D341Med (cell line): ENCODE measurements at regions not wholly inside any gene's neighbourhood (a gene's known extent, or its start where the extent isn't known, plus 50 kb on each side); places are given as distances from the start of the nearest gene placed in this dataset.
"Not testable (repeated sequence)": the region's sequence is repeated elsewhere in the genome, so short reads cannot be mapped to it uniquely, and the experiment has no call there.

Experiments used
- DNase-seq: peaks from one replicate; pipeline ENCODE4 v3.0.0; 2012; ENCODE audit warnings: low spot score

GRCh38 chr4:159743971-159744370 is 641.1 kb downstream of the RAPGEF2 start:
- no peak for DNase-seq

GRCh38 chr4:159747983-159748382 is 645.1 kb downstream of the RAPGEF2 start:
- DNase-seq, result peak; percentile 9

DNA sequence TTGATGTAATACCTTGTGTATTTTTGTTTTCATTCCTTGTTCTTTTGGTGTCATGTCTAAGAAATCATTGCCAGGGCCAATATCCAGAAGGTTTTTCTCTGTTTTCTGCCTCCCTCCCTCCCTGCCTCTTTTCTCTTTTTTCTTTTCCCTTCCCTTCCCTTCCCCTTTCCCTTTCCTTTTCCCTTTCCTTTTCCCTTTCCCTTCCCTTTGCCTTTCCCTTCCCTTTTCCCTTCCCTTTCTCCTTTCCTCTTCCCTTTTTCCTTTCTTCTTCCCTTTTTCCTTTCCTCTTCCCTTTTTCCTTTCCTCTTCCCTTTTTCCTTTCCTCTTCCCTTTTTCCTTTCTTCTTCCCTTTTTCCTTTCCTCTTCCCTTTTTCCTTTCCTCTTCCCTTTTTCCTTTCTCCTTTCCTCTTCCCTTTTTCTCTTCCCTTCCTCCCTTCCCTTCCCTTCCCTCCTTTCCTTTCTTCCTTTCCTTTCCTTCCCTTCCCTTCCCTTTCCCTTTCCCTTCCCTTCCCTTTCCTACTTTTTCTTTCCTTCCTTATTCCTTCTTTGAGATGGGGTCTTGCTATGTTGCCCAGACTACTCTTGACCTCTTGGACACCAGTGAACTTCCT is 646.1 kb downstream of the RAPGEF2 start:
- no peak for DNase-seq

GRCh38 chr4:159757499-159757898 is 654.6 kb downstream of the RAPGEF2 start:
- DNase-seq, result no peak

GRCh38 chr4:159758061-159758460 is 655.2 kb downstream of the RAPGEF2 start:
- no peak for DNase-seq

DNA sequence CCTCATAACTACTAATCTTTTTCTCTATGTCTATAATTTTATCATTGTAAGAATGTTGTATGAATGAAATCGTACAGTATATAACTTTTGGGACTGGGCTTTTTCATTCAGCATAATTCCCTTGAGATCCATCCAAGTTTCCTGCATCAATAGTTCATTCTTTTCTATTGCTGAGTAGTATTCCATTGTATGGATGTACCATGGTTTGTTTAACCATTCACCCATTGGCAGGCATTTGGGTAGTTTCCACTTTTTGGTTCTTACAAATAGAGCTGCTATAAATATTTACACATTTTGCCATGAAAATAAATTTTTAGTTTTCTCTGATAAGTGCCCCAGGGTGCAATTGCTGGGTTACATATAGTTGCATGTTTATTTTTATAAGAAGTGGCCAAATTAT is 659.8 kb downstream of the RAPGEF2 start:
- DNase-seq, result no peak

DNA sequence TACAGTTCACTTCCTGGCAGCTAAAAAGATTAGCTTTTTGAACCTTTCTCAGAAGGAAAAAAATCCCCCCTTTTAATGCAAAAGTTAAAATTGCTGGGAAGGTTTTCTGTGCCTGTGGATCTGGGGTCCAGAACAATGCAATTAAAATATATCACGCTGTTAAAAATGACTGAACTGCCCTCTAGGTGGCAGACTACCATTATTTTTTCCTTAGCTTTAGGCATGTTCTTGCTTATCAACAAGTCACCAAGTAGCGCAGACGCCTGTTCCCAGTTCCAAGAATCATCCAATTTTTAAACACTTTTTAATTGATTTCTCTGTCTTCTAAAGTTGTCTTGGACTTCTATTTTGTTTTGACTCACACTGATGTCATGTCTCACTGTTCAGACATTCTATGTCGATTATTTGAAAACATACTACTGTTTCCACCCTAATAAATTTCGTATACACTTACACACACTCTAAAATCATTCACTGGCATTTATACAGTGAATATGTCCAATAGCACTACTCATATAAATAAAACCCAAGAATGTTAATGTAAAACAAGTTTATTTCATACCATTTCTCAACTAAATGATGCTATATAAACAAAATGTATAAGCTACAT is 661.6 kb downstream of the RAPGEF2 start:
- DNase-seq, result peak; percentile 62

- no peak for DNase-seq
Measured at GRCh38 chr4:159765382-159765781, 662.5 kb downstream of the RAPGEF2 start.

DNA sequence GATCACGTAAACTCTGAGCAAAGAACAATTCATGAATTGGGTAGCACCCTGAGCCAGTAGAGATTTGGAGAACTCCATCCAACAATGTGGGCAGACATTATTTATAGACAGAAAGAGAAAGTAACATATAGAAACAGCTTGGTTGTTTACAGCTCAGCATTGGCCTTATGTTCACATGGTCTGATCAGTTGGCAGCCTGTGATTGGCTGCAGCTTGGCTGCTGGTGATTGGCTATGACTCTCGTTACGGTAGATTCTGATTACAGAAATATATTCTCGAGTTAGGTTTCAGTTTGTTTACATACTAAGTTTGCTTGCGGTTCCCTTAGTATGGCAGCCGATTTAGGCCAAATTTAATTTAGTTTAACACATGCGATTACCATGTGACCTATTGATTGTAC is 663.4 kb downstream of the RAPGEF2 start:
- DNase-seq, result no peak

DNA sequence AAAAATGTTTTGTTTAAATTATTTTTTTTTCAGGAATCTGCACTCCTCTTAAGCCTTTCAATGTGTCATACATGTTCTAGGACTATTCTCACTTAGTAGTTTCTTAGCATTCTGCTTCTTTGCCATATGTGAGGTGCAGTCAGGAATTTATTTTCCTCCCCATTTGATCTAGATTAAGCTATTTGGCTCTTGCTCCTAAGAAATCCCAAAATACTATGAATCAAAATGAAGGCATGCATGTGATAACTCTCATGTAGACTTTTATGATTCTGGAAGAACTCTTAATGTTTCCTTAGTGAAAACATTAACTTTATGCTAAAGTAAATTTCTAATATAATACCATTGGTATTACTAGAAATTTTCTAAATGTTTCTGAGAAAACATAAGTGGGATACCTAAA is 664.5 kb downstream of the RAPGEF2 start:
- no peak for DNase-seq

GRCh38 chr4:159768016-159768415 is 665.1 kb downstream of the RAPGEF2 start:
- no peak for DNase-seq

DNA sequence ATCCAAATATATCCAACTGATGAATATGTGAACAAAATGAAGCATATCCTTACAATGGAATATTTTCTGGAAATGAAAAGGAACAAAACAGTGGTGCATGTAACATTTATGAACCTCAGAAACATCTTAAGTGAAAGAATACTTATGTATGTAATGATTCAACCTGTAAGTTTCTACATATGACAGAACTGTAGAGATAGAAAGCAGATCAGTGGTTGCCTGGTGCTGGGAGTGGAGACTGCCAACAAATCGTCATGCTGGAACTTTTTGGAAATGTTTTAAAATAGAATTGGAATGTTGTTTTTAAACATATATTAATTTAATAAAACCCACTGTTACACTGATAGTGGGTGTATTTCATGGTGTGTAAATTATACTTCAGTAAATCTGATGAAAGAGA is 667.5 kb downstream of the RAPGEF2 start:
- no peak for DNase-seq

DNA sequence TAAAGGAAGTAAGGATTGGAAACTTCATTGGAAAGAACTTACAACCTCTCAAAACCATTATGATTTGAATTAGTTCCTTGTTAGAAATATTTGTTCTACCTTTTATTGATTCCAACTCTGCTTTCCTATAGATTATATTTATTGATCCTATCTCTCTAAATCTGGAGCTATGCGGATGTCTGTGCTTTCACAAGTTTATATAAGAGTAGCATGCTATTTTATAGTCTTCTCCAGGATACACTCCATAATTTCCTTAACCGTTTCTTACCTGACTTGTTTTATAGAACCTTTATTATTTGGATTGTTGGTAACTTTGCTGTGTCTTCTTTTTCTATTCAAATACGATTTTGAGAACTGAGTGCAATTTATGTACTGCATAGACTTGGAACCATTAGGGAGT is 668.1 kb downstream of the RAPGEF2 start:
- no peak for DNase-seq

DNA sequence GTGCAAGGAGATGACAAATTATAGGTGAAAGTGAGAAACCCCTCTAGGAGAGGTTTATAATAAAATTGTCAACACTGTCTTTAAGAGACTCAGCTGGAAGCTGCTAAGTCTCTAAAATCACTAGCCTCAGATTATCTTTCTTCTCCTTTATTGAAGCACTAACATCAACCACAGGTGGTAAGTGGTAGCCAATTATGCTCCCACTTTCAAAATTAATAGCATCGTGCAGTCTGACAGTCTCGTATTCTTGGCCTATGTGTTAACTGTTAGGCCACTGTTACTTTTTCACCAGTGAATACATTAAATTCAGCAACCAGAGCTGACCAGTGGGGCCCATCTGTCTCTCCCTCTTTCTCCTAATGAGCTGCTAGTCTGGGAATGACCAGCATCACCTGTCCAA is 674.1 kb downstream of the RAPGEF2 start:
- no peak for DNase-seq

DNA sequence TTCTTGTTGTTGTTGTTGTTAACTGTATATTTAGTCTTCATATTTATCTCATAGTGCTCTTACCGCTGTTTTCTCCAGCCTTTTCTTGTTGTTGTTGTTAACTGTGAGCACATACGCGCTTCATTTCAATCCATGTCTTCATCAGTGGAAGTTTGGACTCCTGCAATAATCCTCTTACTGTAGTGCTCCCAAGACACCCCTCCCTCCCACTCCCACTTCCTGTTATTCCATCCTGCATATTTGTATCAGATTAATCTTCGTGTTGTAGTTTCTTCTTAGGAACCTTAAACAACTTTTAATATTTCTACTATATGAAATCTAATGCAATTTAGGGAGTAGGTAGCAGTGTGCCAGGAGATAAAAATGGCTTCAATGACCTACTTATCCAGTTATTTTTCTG is 674.8 kb downstream of the RAPGEF2 start:
- DNase-seq, result no peak

DNA sequence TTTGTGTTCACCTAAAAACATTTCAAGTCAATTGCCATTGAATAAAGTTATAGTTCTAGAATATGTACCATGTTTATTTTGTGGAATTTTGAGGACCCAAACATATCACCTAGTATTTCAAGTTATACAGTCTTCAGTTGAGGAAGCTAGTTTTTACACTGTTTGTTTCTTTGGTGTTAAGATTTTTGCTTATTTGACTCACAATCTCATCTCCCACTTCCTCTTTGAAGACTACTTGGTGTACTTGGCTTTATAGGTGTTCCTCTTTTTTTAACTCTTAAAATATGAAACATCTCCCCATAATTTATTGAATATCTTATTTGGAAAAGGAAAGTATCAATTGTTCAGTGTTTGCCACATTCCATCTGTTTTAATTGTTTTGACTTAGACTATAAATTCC is 675.4 kb downstream of the RAPGEF2 start:
- DNase-seq, result no peak

DNA sequence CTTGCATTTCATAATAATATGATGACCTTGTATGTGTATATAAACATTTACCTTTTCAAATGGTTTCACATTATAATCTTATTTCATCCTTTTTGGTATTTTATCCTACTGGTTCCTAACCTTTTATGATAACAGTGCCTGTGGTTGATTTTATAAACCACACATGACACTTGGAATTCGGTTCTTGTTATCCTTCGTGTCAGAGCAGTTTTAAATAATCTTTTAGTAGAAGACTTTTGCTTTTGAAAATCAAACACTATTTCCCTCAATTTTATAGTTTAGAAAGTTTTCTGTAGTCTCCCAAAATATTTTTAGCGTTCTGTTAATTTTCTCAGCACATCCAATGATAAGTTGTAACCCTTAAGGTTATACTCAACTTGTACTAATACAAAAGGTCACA is 676.8 kb downstream of the RAPGEF2 start:
- DNase-seq, result no peak

GRCh38 chr4:159780196-159780922 is 677.5 kb downstream of the RAPGEF2 start:
- no peak for DNase-seq

GRCh38 chr4:159787901-159788300 is 685.0 kb downstream of the RAPGEF2 start:
- no peak for DNase-seq

DNA sequence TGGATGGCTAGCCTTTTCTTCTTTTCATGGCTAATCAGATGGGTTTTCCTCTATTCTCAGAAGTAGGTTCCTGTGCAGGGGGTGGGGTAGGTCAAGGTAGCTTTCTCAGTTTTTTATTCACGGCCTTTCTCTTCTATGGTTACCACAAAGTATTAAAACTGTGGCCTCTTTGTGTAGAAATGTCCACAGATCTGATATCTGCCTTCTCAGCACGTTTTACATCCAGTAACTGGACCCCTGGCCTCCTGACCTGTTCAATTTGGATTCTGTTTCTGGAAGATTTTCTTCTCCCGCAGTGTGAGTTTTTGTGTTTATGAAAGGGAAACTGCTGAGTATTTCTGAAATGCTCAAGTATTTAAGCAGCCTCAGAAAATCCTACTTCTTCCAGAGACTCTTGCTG is 688.5 kb downstream of the RAPGEF2 start:
- DNase-seq, result no peak

DNA sequence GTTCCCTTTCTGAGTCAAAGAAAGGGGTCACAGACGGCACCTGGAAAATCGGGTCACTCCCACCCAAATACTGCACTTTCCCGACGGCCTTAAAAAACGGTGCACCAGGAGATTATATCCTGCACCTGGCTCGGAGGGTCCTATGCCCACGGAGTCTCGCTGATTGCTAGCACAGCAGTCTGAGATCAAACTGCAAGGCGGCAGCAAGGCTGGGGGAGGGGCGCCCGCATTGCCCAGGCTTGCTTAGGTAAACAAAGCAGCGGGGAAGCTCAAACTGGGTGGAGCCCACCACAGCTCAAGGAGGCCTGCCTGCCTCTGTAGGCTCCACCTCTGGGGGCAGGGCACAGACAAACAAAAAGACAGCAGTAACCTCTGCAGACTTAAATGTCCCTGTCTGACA is 701.7 kb downstream of the RAPGEF2 start:
- DNase-seq, result not testable (repeated sequence)

- no peak for DNase-seq
Measured at GRCh38 chr4:159823743-159824142, 720.9 kb downstream of the RAPGEF2 start.

DNA sequence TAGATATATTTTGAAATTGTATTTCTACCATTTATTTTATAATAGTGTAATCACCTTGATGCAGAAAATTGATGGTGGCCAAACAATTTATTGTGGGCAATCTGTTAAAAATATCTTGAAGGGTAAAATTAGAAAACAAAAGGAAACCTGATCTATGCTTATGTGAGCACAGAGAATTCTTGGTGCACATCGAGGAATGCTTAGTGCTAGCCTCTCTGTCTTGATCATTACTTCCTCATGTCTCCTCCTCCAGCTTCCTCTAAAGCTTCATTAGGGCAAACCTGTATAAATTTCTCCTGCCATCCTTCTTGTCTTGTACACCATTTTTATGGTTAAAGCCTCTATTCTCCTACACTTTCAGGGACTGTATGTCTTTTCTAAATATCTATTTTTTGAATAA is 725.8 kb downstream of the RAPGEF2 start:
- DNase-seq, result no peak

- DNase-seq, result no peak
Measured at GRCh38 chr4:159829184-159829583, 726.3 kb downstream of the RAPGEF2 start.
